H1 (cell line): ENCODE measurements at regions not wholly inside any gene's neighbourhood (a gene's known extent, or its start where the extent isn't known, plus 50 kb on each side); places are given as distances from the start of the nearest gene placed in this dataset.

Experiments
- CTCF ChIA-PET: fragments of 300-600 bp; sonication (Branson Sonifier 250); formaldehyde crosslinking; loops from one replicate; lab custom pipeline; 2021; ENCODE audit not compliant: partially characterized antibody; lab: Charles Lee
- POLR2A ChIA-PET: fragments of 300-600 bp; sonication (Branson Sonifier 250); formaldehyde crosslinking; loops from one replicate; lab custom pipeline; 2021; ENCODE audit warnings: inconsistent platforms; ENCODE audit not compliant: partially characterized antibody; lab: Charles Lee
- DNase-seq, 2 experiments: peaks; one replicate each; pipeline versions ENCODE4 v3.0.0 to v3.0.0-alpha.2; 2010 to 2022; ENCODE audit warnings: low spot score in 2 of 2, low read depth in 1 of 2, mixed read lengths in 1 of 2
- FAIRE-seq: peaks from 2 replicates; lab custom pipeline; 2011; peaks lifted over from hg19 to GRCh38; lab: Jason Lieb, UNC
- H2AFZ ChIP-seq: 2 replicates; pipeline ENCODE4 v1.8.1; 2012; ENCODE audit warnings: low read length, inconsistent platforms
- H2AK5ac ChIP-seq: 2 replicates; pipeline ENCODE4 v1.6.1; 2013; ENCODE audit warnings: low read depth, low read length
- H2BK120ac ChIP-seq: replicated peaks from 2 replicates; pipeline ENCODE3; 2013; ENCODE audit warnings: low read depth, low read length, inconsistent platforms
- H2BK12ac ChIP-seq: 2 replicates; pipeline ENCODE4 v1.6.1; 2013; ENCODE audit warnings: low read depth, low read length
- H2BK15ac ChIP-seq: 2 replicates; pipeline ENCODE4 v1.6.1; 2013; ENCODE audit warnings: low read length
- H2BK20ac ChIP-seq: 2 replicates; pipeline ENCODE4 v1.6.1; 2013; ENCODE audit warnings: low read length
- H2BK5ac ChIP-seq: 2 replicates; pipeline ENCODE4 v1.6.1; 2013; ENCODE audit warnings: low read depth, low read length
- H3K14ac ChIP-seq: 2 replicates; pipeline ENCODE4 v1.6.1; 2013; ENCODE audit warnings: inconsistent platforms; ENCODE audit not compliant: insufficient read length
- H3K18ac ChIP-seq: 2 replicates; pipeline ENCODE4 v1.6.1; 2013; ENCODE audit warnings: low read length; ENCODE audit errors: extremely low read depth
- H3K23ac ChIP-seq: 2 replicates; pipeline ENCODE4 v1.6.1; 2013; ENCODE audit warnings: inconsistent platforms; ENCODE audit not compliant: insufficient read length
- H3K23me2 ChIP-seq: 2 replicates; pipeline ENCODE4 v1.6.1; 2013; ENCODE audit warnings: low read depth, low read length
- H3K27ac ChIP-seq: 2 replicates; pipeline ENCODE4 v1.6.1; 2011; ENCODE audit warnings: low read depth, low read length, inconsistent platforms
- H3K27me3 ChIP-seq, 4 experiments: replicated peaks in 1 of 4; 1 replicate in 1 of 4; 2 replicates in 3 of 4; pipeline versions ENCODE4 v1.6.1 to v1.8.1; 2011 to 2013; ENCODE audit warnings: low read length in 3 of 4, mild to moderate bottlenecking in 3 of 4, inconsistent platforms in 2 of 4, mixed read lengths in 2 of 4, moderate library complexity in 1 of 4; ENCODE audit not compliant: control insufficient read depth in 3 of 4, insufficient read depth in 3 of 4; ENCODE audit errors: extremely low read depth in 1 of 4
- H3K36me3 ChIP-seq, 4 experiments: 2 replicates each; pipeline versions ENCODE4 v1.6.1 to v1.8.1; 2011 to 2013; ENCODE audit warnings: mild to moderate bottlenecking in 4 of 4, low read length in 3 of 4, moderate library complexity in 2 of 4, control low read depth in 1 of 4, inconsistent platforms in 1 of 4; ENCODE audit not compliant: insufficient read depth in 4 of 4, control insufficient read depth in 2 of 4
- H3K4ac ChIP-seq: replicated peaks from 2 replicates; pipeline ENCODE3; 2013; ENCODE audit warnings: low read length, low read depth, mixed read lengths, inconsistent platforms; ENCODE audit not compliant: insufficient read length
- H3K4me1 ChIP-seq, 4 experiments: replicated peaks in 1 of 4; 1 replicate in 1 of 4; 2 replicates in 3 of 4; pipeline versions ENCODE4 v1.6.1 to v1.8.1; 2011 to 2013; ENCODE audit warnings: low read length in 3 of 4, inconsistent platforms in 2 of 4, mixed read lengths in 1 of 4; ENCODE audit not compliant: insufficient read depth in 4 of 4, control insufficient read depth in 3 of 4
- H3K4me2 ChIP-seq, 2 experiments: 2 replicates each; pipeline versions ENCODE4 v1.6.1 to v1.8.1; 2011 to 2013; ENCODE audit warnings: low read depth in 2 of 2, low read length in 2 of 2, control low read depth in 1 of 2, inconsistent platforms in 1 of 2, mild to moderate bottlenecking in 1 of 2; ENCODE audit not compliant: insufficient read depth in 1 of 2
- H3K4me3 ChIP-seq, 4 experiments: fragments of 200-600, 300-600 bp in 1 of 4; sonication (generic), shearing (Covaris generic), sonication (Bioruptor Twin) in 1 of 4; 2 replicates each; pipeline versions ENCODE4 v1.5.1 to v1.8.1; 2011 to 2016; ENCODE audit warnings: low read length in 4 of 4, low read depth in 3 of 4, control low read depth in 2 of 4, inconsistent platforms in 2 of 4, mild to moderate bottlenecking in 2 of 4, mixed read lengths in 1 of 4, moderate library complexity in 1 of 4; ENCODE audit not compliant: insufficient read depth in 2 of 4; ENCODE audit errors: extremely low read depth in 1 of 4
- H3K56ac ChIP-seq: replicated peaks from 2 replicates; pipeline ENCODE3; 2013; ENCODE audit warnings: low read depth, mild to moderate bottlenecking, mixed read lengths, low read length, inconsistent platforms; ENCODE audit not compliant: insufficient read length
- H3K79me1 ChIP-seq: 2 replicates; pipeline ENCODE4 v1.6.1; 2013; ENCODE audit warnings: low read depth, low read length, control low read depth
- H3K79me2 ChIP-seq, 2 experiments: 2 replicates each; pipeline versions ENCODE4 v1.6.1 to v1.8.1; 2012 to 2013; ENCODE audit warnings: low read length in 2 of 2, mild to moderate bottlenecking in 2 of 2, inconsistent platforms in 1 of 2; ENCODE audit not compliant: insufficient read depth in 2 of 2, control insufficient read depth in 1 of 2
- H3K9ac ChIP-seq, 4 experiments: replicated peaks in 1 of 4; 1 replicate in 1 of 4; 2 replicates in 3 of 4; pipeline versions ENCODE4 v1.6.1 to v1.8.1; 2011 to 2013; ENCODE audit warnings: low read depth in 3 of 4, low read length in 3 of 4, control low read depth in 2 of 4, mild to moderate bottlenecking in 2 of 4, moderate library complexity in 2 of 4, inconsistent platforms in 1 of 4; ENCODE audit errors: extremely low read depth in 1 of 4
- H3K9me3 ChIP-seq, 2 experiments: 2 replicates each; pipeline versions ENCODE4 v1.6.1 to v1.8.1; 2012 to 2013; ENCODE audit warnings: mild to moderate bottlenecking in 2 of 2, moderate library complexity in 2 of 2, control low read depth in 1 of 2, inconsistent platforms in 1 of 2, low read depth in 1 of 2, low read length in 1 of 2, mixed read lengths in 1 of 2; ENCODE audit not compliant: insufficient read depth in 2 of 2
- H4K20me1 ChIP-seq, 2 experiments: replicated peaks in 1 of 2; 2 replicates each; pipeline versions ENCODE3 to v1.8.1; 2011 to 2013; ENCODE audit warnings: inconsistent platforms in 2 of 2, low read length in 2 of 2, mild to moderate bottlenecking in 1 of 2; ENCODE audit not compliant: insufficient read depth in 2 of 2, control insufficient read depth in 1 of 2
- H4K5ac ChIP-seq: 2 replicates; pipeline ENCODE4 v1.6.1; 2013; ENCODE audit warnings: low read length, low read depth, mixed read lengths, inconsistent platforms; ENCODE audit not compliant: insufficient read length
- H4K8ac ChIP-seq: 2 replicates; pipeline ENCODE4 v1.8.0; 2013; ENCODE audit warnings: mild to moderate bottlenecking, moderate library complexity, low read length, inconsistent platforms; ENCODE audit not compliant: insufficient read depth; ENCODE audit errors: extremely low read depth
- H4K91ac ChIP-seq: replicated peaks from 2 replicates; pipeline ENCODE3; 2013; ENCODE audit warnings: low read length, mixed read lengths, inconsistent platforms; ENCODE audit not compliant: insufficient read length
- ASH2L ChIP-seq: fragments of 200-600, 300-600 bp; sonication (generic); IDR thresholded peaks from one replicate; pipeline ENCODE4 v1.7.1; 2017; ENCODE audit warnings: low read length
- ATF2 ChIP-seq: IDR thresholded peaks from 2 replicates; pipeline ENCODE4 v1.6.1; 2012; ENCODE audit warnings: low read length, inconsistent platforms
- EGR1 ChIP-seq: IDR thresholded peaks from 2 replicates; pipeline ENCODE4 v1.6.1; 2011; ENCODE audit warnings: low read depth, low read length, borderline replicate concordance
- KDM4A ChIP-seq: IDR thresholded peaks from one replicate; pipeline ENCODE4 v1.7.1; 2012; ENCODE audit warnings: low read depth, mild to moderate bottlenecking, moderate library complexity, low read length, inconsistent platforms; ENCODE audit not compliant: severe bottlenecking
- NANOG ChIP-seq: IDR thresholded peaks from 2 replicates; pipeline ENCODE4 v1.6.1; 2011; ENCODE audit warnings: low read length, low read depth, mild to moderate bottlenecking, inconsistent platforms; ENCODE audit not compliant: insufficient read depth, poor library complexity, severe bottlenecking
- RXRA ChIP-seq: IDR thresholded peaks from 2 replicates; pipeline ENCODE4 v1.6.1; 2011; ENCODE audit warnings: low read depth, mild to moderate bottlenecking, low read length, moderate library complexity; ENCODE audit not compliant: insufficient read depth
- SP4 ChIP-seq: IDR thresholded peaks from 2 replicates; pipeline ENCODE4 v1.6.1; 2012; ENCODE audit warnings: low read length, inconsistent platforms
- SUZ12 ChIP-seq: fragments of 200-600 bp; sonication (generic); IDR thresholded peaks from 2 replicates; pipeline ENCODE4 v1.6.1; 2012; ENCODE audit warnings: mild to moderate bottlenecking, inconsistent platforms, low read length, moderate library complexity, mixed read lengths
- TAF1 ChIP-seq: IDR thresholded peaks from 2 replicates; pipeline ENCODE4 v1.6.1; 2011; ENCODE audit warnings: mild to moderate bottlenecking, low read depth, low read length
- USF2 ChIP-seq: IDR thresholded peaks from 2 replicates; pipeline ENCODE4 v1.6.1; 2011; ENCODE audit warnings: low read length, improper control_type of control experiment
- ZNF274 ChIP-seq: IDR thresholded peaks from 2 replicates; pipeline ENCODE4 v1.7.0; 2012; ENCODE audit warnings: low read length, borderline replicate concordance; ENCODE audit errors: extremely low read depth
- WGBS, 2 experiments: shearing (Covaris generic) in 1 of 2; methylation state at CpG; one replicate each; pipeline versions ENCODE4 v1.1.6 to v1.1.7; 2013 to 2015; ENCODE audit warnings: low lambda C conversion rate in 2 of 2, mixed read lengths in 2 of 2, inconsistent platforms in 1 of 2, low coverage in 1 of 2, missing lambda C conversion rate in 1 of 2; ENCODE audit not compliant: insufficient replicate concordance in 2 of 2, insufficient coverage in 1 of 2, insufficient read length in 1 of 2; ENCODE audit errors: extremely low coverage in 1 of 2, missing lambda C conversion rate in 1 of 2; 5-methylcytosine and 5-hydroxymethylcytosine counted together

GRCh38 chr18:78296166-78296565 lies 683.5 kb upstream of the SALL3 start:
- FAIRE-seq = no peak
- H3K79me1 ChIP-seq = no peaks in the 10 kb centered on the region
- CTCF ChIA-PET = no interaction called here
- no peaks in the 10 kb centered on the region for H4K20me1 ChIP-seq
- H3K14ac ChIP-seq = no peak overlapping the region
- H3K36me3 ChIP-seq = no peaks in the 10 kb centered on the region
- H3K4me1 ChIP-seq = peaks cover 4 to 10% (median 8%) of the 10 kb centered on the region in 4 experiments; a peak in 5 of 7 replicates
- no peak overlapping the region for H3K23ac ChIP-seq
- no peak overlapping the region for H4K91ac ChIP-seq
- no peak overlapping the region for H3K18ac ChIP-seq
- no peak overlapping the region for H4K8ac ChIP-seq
- H3K4me3 ChIP-seq = no peak overlapping the region
- H4K5ac ChIP-seq = no peak overlapping the region
- no peak overlapping the region for H2AK5ac ChIP-seq
- no peaks in the 10 kb centered on the region for H3K27me3 ChIP-seq
- no peak overlapping the region for H2BK5ac ChIP-seq
- H2BK120ac ChIP-seq = no peak overlapping the region
- no peak overlapping the region for H3K4me2 ChIP-seq
- H2BK15ac ChIP-seq = no peak overlapping the region
- H3K23me2 ChIP-seq = no peaks in the 10 kb centered on the region
- WGBS, 2 experiments = 90% methylated on average over 13 of the region's 13 CpGs; no CpG with 5 or more reads in 1 of the 2 experiments
- H3K4ac ChIP-seq = no peak overlapping the region
- no peak overlapping the region for H2BK20ac ChIP-seq
- H3K56ac ChIP-seq = no peak overlapping the region
- peak overlapping the region; percentile 60; the same call in 1 of the 2 replicates for H2AFZ ChIP-seq
- H3K9me3 ChIP-seq = peaks cover 0 to 4% of the 10 kb centered on the region in 2 experiments; a peak in 1 of 4 replicates
- H2BK12ac ChIP-seq = no peak overlapping the region
- H3K27ac ChIP-seq = no peak overlapping the region
- no peak for DNase-seq
- no peaks in the 10 kb centered on the region for H3K79me2 ChIP-seq
- POLR2A ChIA-PET = no interaction called here
- H3K9ac ChIP-seq = no peak overlapping the region
- TF ChIP-seq USF2 (no peak), NANOG (no peak), ASH2L (no peak), ATF2 (no peak), EGR1 (no peak), SP4 (no peak), KDM4A (no peak), SUZ12 (no peak), ZNF274 (no peak), RXRA (no peak), TAF1 (no peak)
